Neutrophil (primary cell): ENCODE measurements at regions not wholly inside any gene's neighbourhood (a gene's known extent, or its start where the extent isn't known, plus 50 kb on each side); places are given as distances from the start of the nearest gene placed in this dataset.

Experiments used
- H3K27ac ChIP-seq: fragments of 200-600 bp; sonication (generic); 2 replicates; pipeline ENCODE4 v1.5.1; 2016; ENCODE audit warnings: mild to moderate bottlenecking, moderate library complexity
- H3K27me3 ChIP-seq: fragments of 200-600 bp; sonication (generic); 2 replicates; pipeline ENCODE4 v1.6.0; 2016; ENCODE audit warnings: mild to moderate bottlenecking
- H3K36me3 ChIP-seq: fragments of 200-600 bp; sonication (generic); 2 replicates; pipeline ENCODE4 v1.5.1; 2017
- H3K4me1 ChIP-seq, 2 experiments: fragments of 200-600 bp in 1 of 2; sonication (generic) in 1 of 2; 1 replicate in 1 of 2; 2 replicates in 1 of 2; pipeline versions ENCODE4 v1.5.1 to v1.6.1; 2013 to 2016; ENCODE audit warnings: low read depth in 1 of 2, low read length in 1 of 2, mild to moderate bottlenecking in 1 of 2, moderate library complexity in 1 of 2; ENCODE audit not compliant: control insufficient read depth in 1 of 2, insufficient read depth in 1 of 2
- H3K4me3 ChIP-seq, 2 experiments: fragments of 200-600 bp in 1 of 2; sonication (generic) in 1 of 2; 1 replicate in 1 of 2; 2 replicates in 1 of 2; pipeline ENCODE4 v1.5.1; 2013 to 2016; ENCODE audit warnings: low read depth in 1 of 2, low read length in 1 of 2, mild to moderate bottlenecking in 1 of 2, moderate library complexity in 1 of 2
- H3K9me3 ChIP-seq: fragments of 200-600 bp; sonication (generic); 2 replicates; pipeline ENCODE4 v1.5.1; 2016
- CTCF ChIP-seq: fragments of 200-600 bp; sonication (generic); IDR thresholded peaks from 2 replicates; pipeline ENCODE4 v1.5.1; 2016; ENCODE audit warnings: antibody characterized with exemption

- no peak for TF ChIP-seq CTCF
- peak overlapping the region; percentile 74 for H3K27ac ChIP-seq
- peaks cover 28 to 38% of the 10 kb centered on the region in 2 experiments for H3K4me1 ChIP-seq
- H3K4me3 ChIP-seq = no peak overlapping the region
- H3K27me3 ChIP-seq = no peaks in the 10 kb centered on the region
- H3K9me3 ChIP-seq = no peaks in the 10 kb centered on the region
- H3K36me3 ChIP-seq = no peaks in the 10 kb centered on the region
These were observed 417.7 kb downstream of the FLRT2 start for GRCh38 chr14:85947461-85948139.

- peak overlapping the region; percentile 76 for H3K27ac ChIP-seq
- peaks cover 33 to 38% of the 10 kb centered on the region in 2 experiments for H3K4me1 ChIP-seq
- H3K4me3 ChIP-seq = no peak overlapping the region
- no peaks in the 10 kb centered on the region for H3K9me3 ChIP-seq
- no peak for TF ChIP-seq CTCF
- H3K27me3 ChIP-seq = no peaks in the 10 kb centered on the region
- H3K36me3 ChIP-seq = no peaks in the 10 kb centered on the region
These were observed 413.2 kb downstream of the FLRT2 start for GRCh38 chr14:85943192-85943591.

GRCh38 chr14:85934886-85935254 is 404.9 kb downstream of the FLRT2 start:
- no peaks in the 10 kb centered on the region for H3K36me3 ChIP-seq
- TF ChIP-seq CTCF = no peak
- no peaks in the 10 kb centered on the region for H3K27me3 ChIP-seq
- peak overlapping the region; percentile 67 to 77 for H3K4me3 ChIP-seq
- peak overlapping the region; percentile 83 for H3K27ac ChIP-seq
- H3K9me3 ChIP-seq = no peaks in the 10 kb centered on the region
- H3K4me1 ChIP-seq = peaks cover 5 to 6% of the 10 kb centered on the region in 2 experiments

GRCh38 chr14:85934123-85934885 is 404.4 kb downstream of the FLRT2 start:
- Histone ChIP-seq H3K27me3 (no peaks in the 10 kb centered on the region), H3K4me1 (peaks cover 5 to 6% of the 10 kb centered on the region in 2 experiments), H3K36me3 (no peaks in the 10 kb centered on the region), H3K9me3 (no peaks in the 10 kb centered on the region), H3K27ac (peak overlapping the region; percentile 83), H3K4me3 (peak overlapping the region; percentile 67 to 77)
- TF ChIP-seq CTCF = no peak

GRCh38 chr14:85921241-85921640 is 391.3 kb downstream of the FLRT2 start:
- Histone ChIP-seq H3K4me3 (no peak overlapping the region), H3K9me3 (no peaks in the 10 kb centered on the region), H3K36me3 (no peaks in the 10 kb centered on the region), H3K27ac (no peak overlapping the region), H3K27me3 (no peaks in the 10 kb centered on the region), H3K4me1 (no peaks in the 10 kb centered on the region)
- TF ChIP-seq CTCF = no peak
